ENCODE measurements at regions not wholly inside any gene's neighbourhood (a gene's known extent, or its start where the extent isn't known, plus 50 kb on each side); places are given as distances from the start of the nearest gene placed in this dataset.
"Not testable (repeated sequence)": the region's sequence is repeated elsewhere in the genome, so short reads cannot be mapped to it uniquely, and the experiment has no call there.

- DNase-seq (ENCODE audit: extremely low read depth, low read depth, low spot score), result no peak
These were observed 313.7 kb downstream of the SOX4 start for GRCh38 chr6:21907291-21907690.

DNA sequence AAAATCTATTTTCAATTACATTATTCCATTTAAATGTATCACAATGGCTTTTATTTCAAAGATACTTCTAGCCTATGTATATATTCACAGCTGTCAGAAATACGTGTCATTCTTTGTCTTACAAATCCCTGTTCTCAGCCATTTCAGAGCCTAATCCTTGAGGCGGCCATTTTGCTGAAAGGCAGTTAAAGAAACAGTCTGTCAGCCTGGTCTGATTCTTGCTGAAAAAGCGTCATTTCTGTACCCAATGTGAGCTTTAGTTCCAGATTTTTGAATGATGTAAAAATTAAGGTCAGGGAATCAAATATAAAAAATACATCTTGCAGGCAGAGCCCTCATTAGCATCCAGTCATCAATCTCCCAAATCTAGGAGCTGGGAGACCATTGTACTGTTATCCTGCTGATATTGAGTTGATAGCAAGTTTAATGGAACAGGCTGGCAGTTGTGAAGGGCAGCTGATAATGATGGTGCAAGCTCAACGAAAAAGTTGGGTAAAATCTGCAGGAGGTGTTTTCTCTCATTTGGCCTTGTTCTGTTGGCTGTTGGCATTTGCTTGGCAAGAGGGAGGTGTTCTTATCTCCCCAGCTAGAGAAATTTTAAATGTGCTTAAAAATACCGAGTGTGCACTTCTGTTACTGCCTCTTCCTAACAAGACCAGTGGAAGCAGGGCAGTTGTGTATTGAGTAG is 314.8 kb downstream of the SOX4 start:
- no peak for DNase-seq (ENCODE audit: extremely low read depth, low read depth, low spot score)

DNA sequence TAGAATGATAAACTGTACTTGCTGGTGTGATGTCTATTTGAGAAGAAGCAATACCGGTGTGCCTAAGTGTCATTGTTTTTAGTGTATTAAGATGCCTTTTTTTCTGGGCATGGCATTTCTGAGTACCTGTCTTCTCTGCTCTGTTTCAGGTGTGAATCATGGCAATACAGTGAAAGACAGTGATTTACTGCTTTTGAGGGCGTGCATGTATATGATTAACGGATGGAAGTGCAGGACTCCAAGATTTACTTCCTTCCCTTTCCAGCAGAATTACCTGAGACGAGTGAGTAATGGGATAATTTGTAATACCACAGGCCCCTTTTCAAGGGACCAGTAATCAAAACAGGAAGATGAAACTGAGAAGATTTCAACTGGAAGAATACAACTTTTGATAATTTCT is 315.8 kb downstream of the SOX4 start:
- DNase-seq (ENCODE audit: extremely low read depth, low read depth, low spot score), result no peak

DNA sequence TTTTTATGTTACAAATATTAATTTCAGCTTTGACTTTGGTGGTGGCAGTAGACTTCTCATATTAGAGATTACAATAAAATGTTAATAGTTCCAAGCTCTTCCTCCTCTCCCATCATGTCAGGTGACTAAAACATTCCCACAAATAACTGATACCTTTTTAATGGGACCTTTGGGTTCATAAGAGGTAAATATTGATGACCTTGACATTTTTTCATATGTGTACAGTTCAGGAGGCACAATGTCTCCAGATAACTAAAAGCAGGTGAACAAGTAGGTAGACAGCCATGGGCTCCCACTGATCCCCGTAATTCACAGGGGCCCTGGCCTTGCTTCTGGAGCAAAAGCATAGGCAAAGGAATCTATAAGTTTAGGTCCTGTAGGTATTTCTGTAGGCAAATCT is 317.7 kb downstream of the SOX4 start:
- DNase-seq (ENCODE audit: extremely low read depth, low read depth, low spot score), result no peak

DNA sequence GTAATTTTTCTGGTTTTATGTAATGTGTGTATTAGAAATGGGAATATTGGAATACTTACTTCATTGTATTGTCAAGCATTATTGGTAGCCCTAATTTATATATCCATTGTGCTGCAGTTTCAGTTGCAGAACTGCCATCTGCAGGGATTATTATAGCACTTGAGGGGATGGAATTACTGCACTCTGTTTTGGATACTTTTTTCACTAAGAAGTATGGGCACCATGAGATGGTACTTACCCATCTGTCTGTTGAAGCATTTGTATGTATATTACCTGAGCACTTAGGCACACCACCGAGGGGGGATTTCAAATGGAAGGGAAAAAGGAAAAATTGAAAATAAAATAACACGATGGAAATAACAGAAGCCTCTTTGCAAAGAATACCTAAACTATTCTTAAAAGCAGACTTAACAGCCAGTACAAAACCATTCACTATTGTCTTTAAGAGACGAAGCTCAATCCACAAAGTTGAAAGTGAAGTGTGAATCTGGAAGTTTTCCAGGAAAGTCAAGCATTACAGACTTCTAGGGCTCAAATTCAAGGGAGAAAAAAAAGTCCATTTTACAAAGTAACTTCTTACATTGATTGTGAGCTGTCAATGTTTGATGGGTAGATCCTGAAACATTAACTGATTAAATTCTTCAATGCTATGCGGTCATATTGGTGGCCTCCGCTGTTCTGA is 318.7 kb downstream of the SOX4 start:
- DNase-seq (ENCODE audit: extremely low read depth, low read depth, low spot score), result no peak

DNA sequence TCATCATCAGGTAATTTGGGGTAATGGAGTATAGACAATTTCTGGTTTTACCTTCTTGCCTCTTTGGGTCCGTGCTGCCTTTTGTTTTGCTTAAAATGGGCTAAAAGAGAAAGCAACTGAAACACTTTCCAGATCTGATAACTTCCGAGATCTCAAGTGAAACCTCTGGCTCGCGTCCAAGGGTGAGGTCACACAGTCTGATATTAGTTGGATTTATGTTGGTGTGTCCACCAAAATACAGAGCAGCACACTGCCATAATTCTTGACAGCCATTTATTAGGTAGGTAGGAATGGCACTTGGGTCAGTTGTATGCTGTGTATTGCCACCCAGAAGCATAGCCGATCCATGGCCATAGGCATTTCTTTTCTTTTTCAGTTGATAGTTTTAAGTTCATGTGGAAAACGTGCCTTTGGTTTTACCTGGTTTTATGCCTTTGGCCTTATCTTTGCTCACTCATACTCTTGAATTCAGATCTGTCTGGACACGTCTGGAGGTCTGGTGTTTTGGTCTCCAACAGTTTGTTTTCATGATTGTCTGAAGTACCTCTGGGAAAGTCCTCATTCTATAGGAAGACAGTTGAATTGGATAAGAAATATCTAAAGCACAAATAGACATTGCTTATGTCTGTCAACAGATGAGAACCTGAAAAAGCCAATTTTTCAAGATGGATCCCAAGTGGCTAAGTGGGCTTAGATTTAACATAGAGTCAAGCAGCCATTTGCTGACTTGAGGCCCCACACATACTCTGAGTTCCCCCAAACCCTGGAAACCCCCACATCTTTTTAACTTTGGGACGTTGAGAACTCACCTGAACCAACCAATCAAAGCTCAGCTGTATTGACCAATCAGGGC is 320.8 kb downstream of the SOX4 start:
- peak; percentile 78 for DNase-seq (ENCODE audit: extremely low read depth, low read depth, low spot score)

- DNase-seq (ENCODE audit: extremely low read depth, low read depth, low spot score), result no peak
These were observed 322.2 kb downstream of the SOX4 start for GRCh38 chr6:21915707-21916260.

- DNase-seq (ENCODE audit: extremely low read depth, low read depth, low spot score), result no peak
These were observed 324.5 kb downstream of the SOX4 start for GRCh38 chr6:21918041-21918440.

DNA sequence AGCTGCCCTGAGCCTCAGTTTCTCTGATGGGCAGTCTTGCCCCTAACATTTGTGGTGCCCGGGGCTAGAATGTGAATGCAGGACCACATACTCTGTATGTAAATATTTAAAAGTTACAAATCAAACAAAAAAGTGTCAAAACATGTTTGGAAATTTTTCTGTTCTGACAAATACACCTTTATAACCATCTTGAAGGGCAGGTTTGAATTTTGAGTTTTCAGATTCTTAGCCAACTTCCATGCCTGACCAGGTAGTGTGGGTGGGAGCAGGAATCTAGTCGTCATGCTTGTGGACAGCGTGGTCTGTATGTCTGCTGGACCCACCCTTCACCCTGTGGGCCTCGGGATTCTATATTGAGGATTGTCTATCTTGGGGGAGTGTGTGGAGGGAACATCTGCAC is 325.1 kb downstream of the SOX4 start:
- DNase-seq (ENCODE audit: extremely low read depth, low read depth, low spot score), result no peak

GRCh38 chr6:21922086-21922485 is 328.5 kb downstream of the SOX4 start:
- DNase-seq (ENCODE audit: extremely low read depth, low read depth, low spot score), result no peak

DNA sequence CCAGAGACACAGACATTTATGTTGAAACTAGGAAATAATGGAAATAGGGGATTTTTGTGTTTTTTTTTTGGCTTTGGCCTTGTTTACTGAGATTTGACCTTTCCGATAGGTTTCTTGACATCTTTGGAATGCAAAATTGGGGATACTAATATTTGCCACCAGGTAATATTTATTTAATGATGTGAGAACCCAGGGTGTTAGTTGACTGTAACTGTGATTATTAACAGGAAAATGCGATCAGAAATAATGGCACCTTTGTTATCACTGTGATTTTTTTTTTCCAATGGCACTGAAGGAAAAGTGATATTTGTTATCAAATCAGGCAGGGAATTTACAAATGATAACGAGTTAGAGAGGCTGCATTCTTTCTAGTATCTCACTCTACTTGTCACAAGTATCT is 330.5 kb downstream of the SOX4 start:
- no peak for DNase-seq (ENCODE audit: extremely low read depth, low read depth, low spot score)

DNA sequence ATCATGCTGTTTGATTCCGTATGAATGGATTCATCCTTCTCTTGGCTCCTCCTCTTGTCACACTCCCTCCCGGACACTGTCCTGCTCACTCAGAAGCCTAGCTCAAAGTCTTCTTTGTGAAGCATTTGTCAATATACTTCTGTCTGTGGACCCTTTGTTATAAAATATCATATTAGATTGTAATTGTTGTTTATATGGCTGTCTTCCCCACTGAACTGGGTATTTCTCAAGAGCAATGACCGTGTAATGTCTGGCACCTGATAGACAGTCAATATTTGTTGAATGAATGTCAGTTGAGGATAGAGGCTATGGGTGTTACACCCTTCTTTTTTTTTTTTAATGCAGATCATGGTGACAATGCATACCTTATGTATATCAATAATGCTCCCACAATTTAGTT is 335.3 kb downstream of the SOX4 start:
- DNase-seq (ENCODE audit: extremely low read depth, low read depth, low spot score), result no peak

DNA sequence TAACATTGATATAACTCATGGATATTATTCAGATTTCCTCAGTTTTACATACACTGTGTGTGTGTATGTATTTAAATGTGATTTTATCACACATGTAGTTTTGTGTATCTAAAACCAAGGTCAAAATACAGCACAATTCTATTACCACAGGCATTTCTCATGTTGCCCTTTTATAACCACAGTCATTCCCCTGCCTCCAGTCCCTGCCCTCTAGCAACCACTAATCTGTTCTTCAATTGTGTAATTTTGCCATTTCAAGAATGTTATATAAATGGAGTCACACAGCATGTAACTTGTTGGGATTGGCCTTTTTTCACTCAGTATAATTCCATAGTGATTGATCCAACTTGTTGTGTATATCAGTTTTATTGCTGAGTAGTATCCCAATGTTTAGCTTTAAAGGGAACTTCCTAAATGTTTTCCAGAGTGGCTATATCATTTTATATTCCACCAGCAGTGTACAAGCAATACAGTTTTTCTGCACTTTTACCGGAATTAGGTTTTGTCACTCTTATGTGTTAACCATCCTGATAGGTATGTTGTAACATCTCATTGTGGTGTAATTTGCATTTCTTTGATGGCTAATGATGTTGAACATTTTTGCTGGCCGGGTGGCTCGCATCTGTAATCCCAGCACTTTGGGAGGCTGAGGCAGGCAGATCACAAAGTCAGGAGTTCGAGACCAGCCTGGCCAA is 338.2 kb downstream of the SOX4 start:
- no peak for DNase-seq (ENCODE audit: extremely low read depth, low read depth, low spot score)

- no peak for DNase-seq (ENCODE audit: extremely low read depth, low read depth, low spot score)
These were observed 339.8 kb downstream of the SOX4 start for GRCh38 chr6:21933351-21933750.

- no peak for DNase-seq (ENCODE audit: extremely low read depth, low read depth, low spot score)
These were observed 341.6 kb downstream of the SOX4 start for GRCh38 chr6:21935142-21935541.

- DNase-seq (ENCODE audit: extremely low read depth, low read depth, low spot score), result no peak
These were observed 342.0 kb downstream of the SOX4 start for GRCh38 chr6:21935561-21936028.

DNA sequence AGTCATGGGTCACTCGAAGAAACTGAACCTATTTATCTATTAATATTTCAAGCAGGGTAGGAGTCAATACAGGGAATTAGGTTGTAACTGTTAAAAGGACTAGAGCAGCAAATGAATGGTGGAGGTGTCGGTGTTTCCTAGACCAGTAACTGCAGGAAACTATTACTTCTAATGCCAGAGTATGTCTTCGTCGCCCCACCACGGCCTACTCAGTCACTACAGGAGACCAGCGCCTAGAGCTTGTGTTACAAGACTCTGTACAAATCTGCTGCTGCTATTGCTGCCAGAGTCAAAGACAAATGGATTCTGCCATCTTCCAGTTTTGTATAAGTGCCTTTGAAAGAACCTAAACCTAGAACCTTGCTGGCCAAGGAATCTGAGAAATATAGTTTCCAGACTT is 343.9 kb downstream of the SOX4 start:
- no peak for DNase-seq (ENCODE audit: extremely low read depth, low read depth, low spot score)

DNA sequence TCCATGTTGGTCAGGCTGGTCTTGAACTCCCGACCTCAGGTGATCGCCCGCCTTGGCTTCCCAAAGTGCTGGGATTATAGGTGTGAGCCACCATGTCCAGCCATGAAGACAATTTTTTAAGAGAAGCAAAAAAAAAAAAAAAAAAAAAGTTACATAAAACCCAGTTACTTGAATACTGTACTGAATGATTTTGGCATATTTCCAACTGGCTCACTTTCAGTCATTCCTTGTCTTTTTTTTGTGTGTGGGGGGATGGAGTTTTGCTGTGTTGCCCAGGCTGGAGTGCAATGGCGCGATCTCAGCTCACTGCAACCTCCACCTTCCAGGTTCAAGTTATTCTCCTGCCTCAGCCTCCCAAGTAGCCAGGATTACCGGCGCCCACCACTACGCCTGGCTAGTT is 345.5 kb downstream of the SOX4 start:
- DNase-seq (ENCODE audit: extremely low read depth, low read depth, low spot score), result not testable (repeated sequence)

DNA sequence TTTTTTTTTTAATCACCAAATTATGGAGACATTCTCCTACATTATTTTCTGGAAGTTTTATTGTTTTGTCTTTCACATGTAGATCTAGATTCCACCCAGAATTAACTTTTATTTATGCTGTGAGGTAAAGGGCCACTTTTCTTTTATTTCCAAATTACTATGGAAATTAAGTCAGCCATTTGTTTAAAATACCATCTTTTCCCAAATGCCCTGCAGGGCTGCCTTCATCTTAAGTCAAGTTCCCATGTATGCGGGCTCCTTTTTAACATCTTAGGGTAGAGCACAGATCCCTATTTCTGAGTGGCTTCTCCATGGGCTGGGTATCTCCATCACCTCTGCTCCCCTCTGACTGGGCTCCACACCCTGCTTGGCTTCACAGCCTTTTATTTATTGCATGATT is 348.4 kb downstream of the SOX4 start:
- no peak for DNase-seq (ENCODE audit: extremely low read depth, low read depth, low spot score)

- no peak for DNase-seq (ENCODE audit: extremely low read depth, low read depth, low spot score)
These were observed 349.3 kb downstream of the SOX4 start for GRCh38 chr6:21942897-21943296.

DNA sequence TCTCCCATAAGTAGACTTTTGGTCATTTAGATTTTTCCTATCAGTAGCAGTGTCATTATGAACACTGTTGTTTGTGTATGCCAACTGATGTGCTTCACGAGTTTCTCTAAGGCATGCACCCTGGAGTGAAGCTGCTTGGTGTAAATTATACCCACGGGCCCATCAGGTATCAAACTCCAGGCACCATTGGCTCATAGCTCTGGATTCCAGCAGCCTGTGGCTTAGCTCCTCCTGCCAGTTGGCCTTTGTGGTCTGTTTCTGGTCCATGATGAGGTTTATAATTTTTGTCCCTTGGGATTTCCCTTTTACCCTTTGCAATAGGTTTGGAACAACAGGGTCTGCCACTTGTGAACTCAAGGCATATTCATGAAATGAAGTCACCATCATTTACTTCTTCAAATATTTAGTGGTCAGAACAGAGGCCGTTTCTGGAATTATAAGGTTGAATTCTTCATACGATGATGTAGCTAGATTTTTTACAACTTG is 350.5 kb downstream of the PRL start:
- no peak for DNase-seq (ENCODE audit: extremely low read depth, low read depth, low spot score)
